ENCODE measurements at regions not wholly inside any gene's neighbourhood (a gene's known extent, or its start where the extent isn't known, plus 50 kb on each side); places are given as distances from the start of the nearest gene placed in this dataset.

- TF ChIP-seq TAF1 (IDR thresholded peaks at IDR 0.05; ENCODE audit: borderline replicate concordance, insufficient read depth, low read length) (no peak), SIN3A (IDR thresholded peaks at IDR 0.05; ENCODE audit: borderline replicate concordance, insufficient read depth, low read length) (no peak), POLR2AphosphoS5 (IDR thresholded peaks at IDR 0.05; ENCODE audit: low read depth, low read length) (no peak), REST (IDR thresholded peaks at IDR 0.05; ENCODE audit: insufficient read depth in 1 of 2, low read depth in 2 of 2, low read length in 2 of 2) (no peak)
These were observed 208.6 kb downstream of the CMPK2 start for GRCh38 chr2:6657136-6657535.

All from PFSK-1 (cell line).